Hepatocyte (in vitro differentiated cells): ENCODE measurements at regions not wholly inside any gene's neighbourhood (a gene's known extent, or its start where the extent isn't known, plus 50 kb on each side); places are given as distances from the start of the nearest gene placed in this dataset.

Source experiments
- DNase-seq: peaks from one replicate; pipeline ENCODE4 v3.0.0-alpha.2; 2016; ENCODE audit warnings: low spot score
- H2AFZ ChIP-seq: fragments of 200-600 bp; sonication (generic); 2 replicates; pipeline ENCODE4 v1.6.0; 2016; ENCODE audit warnings: antibody characterized with exemption, mild to moderate bottlenecking
- H3K27ac ChIP-seq: fragments of 200-600 bp; sonication (generic); 2 replicates; pipeline ENCODE4 v1.5.1; 2016; ENCODE audit warnings: mild to moderate bottlenecking
- H3K27me3 ChIP-seq: fragments of 200-600 bp; sonication (generic); 2 replicates; pipeline ENCODE4 v1.6.1; 2016
- H3K36me3 ChIP-seq: fragments of 200-600 bp; sonication (generic); replicated peaks from 2 replicates; pipeline ENCODE4 v1.5.1; 2016; ENCODE audit warnings: low read depth; ENCODE audit not compliant: insufficient read depth
- H3K4me1 ChIP-seq: fragments of 200-600 bp; sonication (generic); 2 replicates; pipeline ENCODE4 v1.5.1; 2016; ENCODE audit warnings: mild to moderate bottlenecking, moderate library complexity; ENCODE audit not compliant: insufficient read depth
- H3K4me2 ChIP-seq: fragments of 200-600 bp; sonication (generic); 2 replicates; pipeline ENCODE4 v1.6.0; 2016
- H3K4me3 ChIP-seq: fragments of 200-600 bp; sonication (generic); 2 replicates; pipeline ENCODE4 v1.5.1; 2016; ENCODE audit warnings: mild to moderate bottlenecking
- H3K79me2 ChIP-seq: fragments of 200-600 bp; sonication (generic); 2 replicates; pipeline ENCODE4 v1.6.0; 2017; ENCODE audit warnings: mild to moderate bottlenecking
- H3K9me2 ChIP-seq: fragments of 200-600 bp; sonication (generic); replicated peaks from 2 replicates; pipeline ENCODE4 v1.6.0; 2017; ENCODE audit warnings: mild to moderate bottlenecking; ENCODE audit not compliant: insufficient read depth
- H3K9me3 ChIP-seq: fragments of 200-600 bp; sonication (generic); 2 replicates; pipeline ENCODE4 v1.5.1; 2016; ENCODE audit warnings: low read depth, mild to moderate bottlenecking
- H4K20me1 ChIP-seq: fragments of 200-600 bp; sonication (generic); 2 replicates; pipeline ENCODE4 v1.6.0; 2016; ENCODE audit warnings: mild to moderate bottlenecking; ENCODE audit not compliant: insufficient read depth, poor library complexity, severe bottlenecking
- CTCF ChIP-seq: fragments of 200-600 bp; sonication (generic); IDR thresholded peaks from 2 replicates; pipeline ENCODE4 v1.5.1; 2016; ENCODE audit warnings: antibody characterized with exemption, mild to moderate bottlenecking; ENCODE audit not compliant: poor library complexity
- EZH2 ChIP-seq: fragments of 200-600 bp; sonication (generic); IDR thresholded peaks from 2 replicates; pipeline ENCODE4 v1.6.1; 2016; ENCODE audit warnings: antibody characterized with exemption, mild to moderate bottlenecking, borderline replicate concordance
- EZH2phosphoT487 ChIP-seq: fragments of 200-600 bp; sonication (generic); IDR thresholded peaks from one replicate; pipeline ENCODE4 v1.6.1; 2018; ENCODE audit warnings: antibody characterized with exemption, mild to moderate bottlenecking, low read depth, moderate library complexity; ENCODE audit not compliant: unreplicated experiment, severe bottlenecking
- WGBS: methylation state at CpG from one replicate; pipeline ENCODE4 v1.1.6; 2016; ENCODE audit warnings: low lambda C conversion rate; ENCODE audit errors: missing lambda C conversion rate; 5-methylcytosine and 5-hydroxymethylcytosine counted together

- Histone ChIP-seq H3K4me3 (no peak overlapping the region), H3K4me2 (no peak overlapping the region), H2AFZ (no peak overlapping the region), H3K9me2 (no peaks in the 10 kb centered on the region), H3K27ac (no peak overlapping the region), H3K4me1 (no peaks in the 10 kb centered on the region), H3K9me3 (no peaks in the 10 kb centered on the region), H4K20me1 (no peaks in the 10 kb centered on the region), H3K79me2 (no peaks in the 10 kb centered on the region), H3K36me3 (no peaks in the 10 kb centered on the region), H3K27me3 (no peaks in the 10 kb centered on the region)
- no peak for DNase-seq
- 62% methylated on average over 5 of the region's 5 CpGs for WGBS
- no peak for TF ChIP-seq EZH2phosphoT487
- no peak for TF ChIP-seq EZH2
- TF ChIP-seq CTCF, result no peak
Observed at GRCh38 chr5:128591598-128592455, 53.8 kb upstream of the FBN2 start.

GRCh38 chr5:128596071-128596470 lies 58.0 kb upstream of the FBN2 start:
- Histone ChIP-seq H3K36me3 (no peaks in the 10 kb centered on the region), H3K9me2 (no peaks in the 10 kb centered on the region), H3K4me3 (no peak overlapping the region), H3K27ac (peak overlapping the region; percentile 15), H2AFZ (no peak overlapping the region), H3K9me3 (no peaks in the 10 kb centered on the region), H3K27me3 (no peaks in the 10 kb centered on the region), H3K4me2 (no peak overlapping the region), H4K20me1 (no peaks in the 10 kb centered on the region), H3K4me1 (no peaks in the 10 kb centered on the region), H3K79me2 (no peaks in the 10 kb centered on the region)
- WGBS, result 58% methylated on average over 4 of the region's 4 CpGs
- DNase-seq, result peak; percentile 37
- TF ChIP-seq EZH2 (no peak), CTCF (no peak)

GRCh38 chr5:128597156-128597555 lies 59.1 kb upstream of the FBN2 start:
- 70% methylated on average over 3 of the region's 3 CpGs for WGBS
- H3K79me2 ChIP-seq, result no peaks in the 10 kb centered on the region
- no peaks in the 10 kb centered on the region for H3K27me3 ChIP-seq
- no peaks in the 10 kb centered on the region for H3K4me1 ChIP-seq
- H3K9me3 ChIP-seq, result no peaks in the 10 kb centered on the region
- H2AFZ ChIP-seq, result no peak overlapping the region
- TF ChIP-seq EZH2phosphoT487 (no peak), CTCF (no peak), EZH2 (no peak)
- no peaks in the 10 kb centered on the region for H3K36me3 ChIP-seq
- H3K4me2 ChIP-seq, result no peak overlapping the region
- no peaks in the 10 kb centered on the region for H4K20me1 ChIP-seq
- no peaks in the 10 kb centered on the region for H3K9me2 ChIP-seq
- no peak overlapping the region for H3K27ac ChIP-seq
- no peak for DNase-seq
- no peak overlapping the region for H3K4me3 ChIP-seq
